H1 (cell line): ENCODE measurements at regions not wholly inside any gene's neighbourhood (a gene's known extent, or its start where the extent isn't known, plus 50 kb on each side); places are given as distances from the start of the nearest gene placed in this dataset.

ENCODE experiments used
- CTCF ChIA-PET: fragments of 300-600 bp; sonication (Branson Sonifier 250); formaldehyde crosslinking; loops from one replicate; lab custom pipeline; 2021; ENCODE audit not compliant: partially characterized antibody; lab: Charles Lee
- POLR2A ChIA-PET: fragments of 300-600 bp; sonication (Branson Sonifier 250); formaldehyde crosslinking; loops from one replicate; lab custom pipeline; 2021; ENCODE audit warnings: inconsistent platforms; ENCODE audit not compliant: partially characterized antibody; lab: Charles Lee
- DNase-seq, 2 experiments: peaks; one replicate each; pipeline versions ENCODE4 v3.0.0 to v3.0.0-alpha.2; 2010 to 2022; ENCODE audit warnings: low spot score in 2 of 2, low read depth in 1 of 2, mixed read lengths in 1 of 2
- FAIRE-seq: peaks from 2 replicates; lab custom pipeline; 2011; peaks lifted over from hg19 to GRCh38; lab: Jason Lieb, UNC
- H2AFZ ChIP-seq: 2 replicates; pipeline ENCODE4 v1.8.1; 2012; ENCODE audit warnings: low read length, inconsistent platforms
- H2AK5ac ChIP-seq: 2 replicates; pipeline ENCODE4 v1.6.1; 2013; ENCODE audit warnings: low read depth, low read length
- H2BK120ac ChIP-seq: replicated peaks from 2 replicates; pipeline ENCODE3; 2013; ENCODE audit warnings: low read depth, low read length, inconsistent platforms
- H2BK12ac ChIP-seq: 2 replicates; pipeline ENCODE4 v1.6.1; 2013; ENCODE audit warnings: low read depth, low read length
- H2BK15ac ChIP-seq: 2 replicates; pipeline ENCODE4 v1.6.1; 2013; ENCODE audit warnings: low read length
- H2BK20ac ChIP-seq: 2 replicates; pipeline ENCODE4 v1.6.1; 2013; ENCODE audit warnings: low read length
- H2BK5ac ChIP-seq: 2 replicates; pipeline ENCODE4 v1.6.1; 2013; ENCODE audit warnings: low read depth, low read length
- H3K14ac ChIP-seq: 2 replicates; pipeline ENCODE4 v1.6.1; 2013; ENCODE audit warnings: inconsistent platforms; ENCODE audit not compliant: insufficient read length
- H3K18ac ChIP-seq: 2 replicates; pipeline ENCODE4 v1.6.1; 2013; ENCODE audit warnings: low read length; ENCODE audit errors: extremely low read depth
- H3K23ac ChIP-seq: 2 replicates; pipeline ENCODE4 v1.6.1; 2013; ENCODE audit warnings: inconsistent platforms; ENCODE audit not compliant: insufficient read length
- H3K23me2 ChIP-seq: 2 replicates; pipeline ENCODE4 v1.6.1; 2013; ENCODE audit warnings: low read depth, low read length
- H3K27ac ChIP-seq: 2 replicates; pipeline ENCODE4 v1.6.1; 2011; ENCODE audit warnings: low read depth, low read length, inconsistent platforms
- H3K27me3 ChIP-seq, 4 experiments: replicated peaks in 1 of 4; 1 replicate in 1 of 4; 2 replicates in 3 of 4; pipeline versions ENCODE4 v1.6.1 to v1.8.1; 2011 to 2013; ENCODE audit warnings: low read length in 3 of 4, mild to moderate bottlenecking in 3 of 4, inconsistent platforms in 2 of 4, mixed read lengths in 2 of 4, moderate library complexity in 1 of 4; ENCODE audit not compliant: control insufficient read depth in 3 of 4, insufficient read depth in 3 of 4; ENCODE audit errors: extremely low read depth in 1 of 4
- H3K36me3 ChIP-seq, 4 experiments: 2 replicates each; pipeline versions ENCODE4 v1.6.1 to v1.8.1; 2011 to 2013; ENCODE audit warnings: mild to moderate bottlenecking in 4 of 4, low read length in 3 of 4, moderate library complexity in 2 of 4, control low read depth in 1 of 4, inconsistent platforms in 1 of 4; ENCODE audit not compliant: insufficient read depth in 4 of 4, control insufficient read depth in 2 of 4
- H3K4ac ChIP-seq: replicated peaks from 2 replicates; pipeline ENCODE3; 2013; ENCODE audit warnings: low read length, low read depth, mixed read lengths, inconsistent platforms; ENCODE audit not compliant: insufficient read length
- H3K4me1 ChIP-seq, 4 experiments: replicated peaks in 1 of 4; 1 replicate in 1 of 4; 2 replicates in 3 of 4; pipeline versions ENCODE4 v1.6.1 to v1.8.1; 2011 to 2013; ENCODE audit warnings: low read length in 3 of 4, inconsistent platforms in 2 of 4, mixed read lengths in 1 of 4; ENCODE audit not compliant: insufficient read depth in 4 of 4, control insufficient read depth in 3 of 4
- H3K4me2 ChIP-seq, 2 experiments: 2 replicates each; pipeline versions ENCODE4 v1.6.1 to v1.8.1; 2011 to 2013; ENCODE audit warnings: low read depth in 2 of 2, low read length in 2 of 2, control low read depth in 1 of 2, inconsistent platforms in 1 of 2, mild to moderate bottlenecking in 1 of 2; ENCODE audit not compliant: insufficient read depth in 1 of 2
- H3K4me3 ChIP-seq, 4 experiments: fragments of 200-600, 300-600 bp in 1 of 4; sonication (generic), shearing (Covaris generic), sonication (Bioruptor Twin) in 1 of 4; 2 replicates each; pipeline versions ENCODE4 v1.5.1 to v1.8.1; 2011 to 2016; ENCODE audit warnings: low read length in 4 of 4, low read depth in 3 of 4, control low read depth in 2 of 4, inconsistent platforms in 2 of 4, mild to moderate bottlenecking in 2 of 4, mixed read lengths in 1 of 4, moderate library complexity in 1 of 4; ENCODE audit not compliant: insufficient read depth in 2 of 4; ENCODE audit errors: extremely low read depth in 1 of 4
- H3K56ac ChIP-seq: replicated peaks from 2 replicates; pipeline ENCODE3; 2013; ENCODE audit warnings: low read depth, mild to moderate bottlenecking, mixed read lengths, low read length, inconsistent platforms; ENCODE audit not compliant: insufficient read length
- H3K79me1 ChIP-seq: 2 replicates; pipeline ENCODE4 v1.6.1; 2013; ENCODE audit warnings: low read depth, low read length, control low read depth
- H3K79me2 ChIP-seq, 2 experiments: 2 replicates each; pipeline versions ENCODE4 v1.6.1 to v1.8.1; 2012 to 2013; ENCODE audit warnings: low read length in 2 of 2, mild to moderate bottlenecking in 2 of 2, inconsistent platforms in 1 of 2; ENCODE audit not compliant: insufficient read depth in 2 of 2, control insufficient read depth in 1 of 2
- H3K9ac ChIP-seq, 4 experiments: replicated peaks in 1 of 4; 1 replicate in 1 of 4; 2 replicates in 3 of 4; pipeline versions ENCODE4 v1.6.1 to v1.8.1; 2011 to 2013; ENCODE audit warnings: low read depth in 3 of 4, low read length in 3 of 4, control low read depth in 2 of 4, mild to moderate bottlenecking in 2 of 4, moderate library complexity in 2 of 4, inconsistent platforms in 1 of 4; ENCODE audit errors: extremely low read depth in 1 of 4
- H3K9me3 ChIP-seq, 2 experiments: 2 replicates each; pipeline versions ENCODE4 v1.6.1 to v1.8.1; 2012 to 2013; ENCODE audit warnings: mild to moderate bottlenecking in 2 of 2, moderate library complexity in 2 of 2, control low read depth in 1 of 2, inconsistent platforms in 1 of 2, low read depth in 1 of 2, low read length in 1 of 2, mixed read lengths in 1 of 2; ENCODE audit not compliant: insufficient read depth in 2 of 2
- H4K20me1 ChIP-seq, 2 experiments: replicated peaks in 1 of 2; 2 replicates each; pipeline versions ENCODE3 to v1.8.1; 2011 to 2013; ENCODE audit warnings: inconsistent platforms in 2 of 2, low read length in 2 of 2, mild to moderate bottlenecking in 1 of 2; ENCODE audit not compliant: insufficient read depth in 2 of 2, control insufficient read depth in 1 of 2
- H4K5ac ChIP-seq: 2 replicates; pipeline ENCODE4 v1.6.1; 2013; ENCODE audit warnings: low read length, low read depth, mixed read lengths, inconsistent platforms; ENCODE audit not compliant: insufficient read length
- H4K8ac ChIP-seq: 2 replicates; pipeline ENCODE4 v1.8.0; 2013; ENCODE audit warnings: mild to moderate bottlenecking, moderate library complexity, low read length, inconsistent platforms; ENCODE audit not compliant: insufficient read depth; ENCODE audit errors: extremely low read depth
- H4K91ac ChIP-seq: replicated peaks from 2 replicates; pipeline ENCODE3; 2013; ENCODE audit warnings: low read length, mixed read lengths, inconsistent platforms; ENCODE audit not compliant: insufficient read length
- BCL11A ChIP-seq, 2 experiments: IDR thresholded peaks; one replicate each; pipeline ENCODE4 v1.6.1; 2011; ENCODE audit warnings: low read depth in 2 of 2, low read length in 2 of 2, mild to moderate bottlenecking in 2 of 2
- CREB1 ChIP-seq: IDR thresholded peaks from 2 replicates; pipeline ENCODE4 v1.6.1; 2012; ENCODE audit warnings: inconsistent platforms
- EZH2 ChIP-seq: fragments of 200-600 bp; sonication (generic); IDR thresholded peaks from 2 replicates; pipeline ENCODE4 v1.7.1; 2012; ENCODE audit warnings: low read depth, mild to moderate bottlenecking, moderate library complexity, low read length, inconsistent platforms; ENCODE audit not compliant: severe bottlenecking
- KDM4A ChIP-seq: IDR thresholded peaks from one replicate; pipeline ENCODE4 v1.7.1; 2012; ENCODE audit warnings: low read depth, mild to moderate bottlenecking, moderate library complexity, low read length, inconsistent platforms; ENCODE audit not compliant: severe bottlenecking
- KDM5A ChIP-seq: fragments of 200-600 bp; IDR thresholded peaks from 2 replicates; pipeline ENCODE4 v1.7.1; 2012; ENCODE audit warnings: mild to moderate bottlenecking, low read length, inconsistent platforms, mixed read lengths
- MAFK ChIP-seq: IDR thresholded peaks from 2 replicates; pipeline ENCODE4 v1.6.1; 2012; ENCODE audit warnings: low read depth, mild to moderate bottlenecking, improper control_type of control experiment, low read length
- NANOG ChIP-seq: IDR thresholded peaks from 2 replicates; pipeline ENCODE4 v1.6.1; 2011; ENCODE audit warnings: low read length, low read depth, mild to moderate bottlenecking, inconsistent platforms; ENCODE audit not compliant: insufficient read depth, poor library complexity, severe bottlenecking
- PHF8 ChIP-seq: fragments of 200-600 bp; sonication (generic); conservative IDR thresholded peaks from 2 replicates; pipeline ENCODE4 v1.7.1; 2012; ENCODE audit warnings: low read depth, mild to moderate bottlenecking, inconsistent platforms, low read length, moderate library complexity
- POLR2A ChIP-seq, 2 experiments: IDR thresholded peaks; 1 replicate in 1 of 2; 2 replicates in 1 of 2; pipeline ENCODE4 v1.6.1; 2011; ENCODE audit warnings: low read depth in 2 of 2, low read length in 2 of 2, mild to moderate bottlenecking in 2 of 2; ENCODE audit errors: control extremely low read depth in 1 of 2
- RXRA ChIP-seq: IDR thresholded peaks from 2 replicates; pipeline ENCODE4 v1.6.1; 2011; ENCODE audit warnings: low read depth, mild to moderate bottlenecking, low read length, moderate library complexity; ENCODE audit not compliant: insufficient read depth
- SIN3A ChIP-seq, 2 experiments: IDR thresholded peaks in 1 of 2; conservative IDR thresholded peaks in 1 of 2; 2 replicates each; pipeline ENCODE4 v1.6.1; 2011 to 2012; ENCODE audit warnings: low read length in 2 of 2, improper control_type of control experiment in 1 of 2, low read depth in 1 of 2, mild to moderate bottlenecking in 1 of 2
- SP1 ChIP-seq: IDR thresholded peaks from 2 replicates; pipeline ENCODE4 v1.6.1; 2011; ENCODE audit warnings: low read depth, low read length
- SP2 ChIP-seq: IDR thresholded peaks from 2 replicates; pipeline ENCODE4 v1.6.1; 2012; ENCODE audit warnings: mild to moderate bottlenecking, low read length, inconsistent platforms
- TBP ChIP-seq: IDR thresholded peaks from 2 replicates; pipeline ENCODE4 v1.6.1; 2011; ENCODE audit warnings: low read depth, low read length, improper control_type of control experiment
- WGBS, 2 experiments: shearing (Covaris generic) in 1 of 2; methylation state at CpG; one replicate each; pipeline versions ENCODE4 v1.1.6 to v1.1.7; 2013 to 2015; ENCODE audit warnings: low lambda C conversion rate in 2 of 2, mixed read lengths in 2 of 2, inconsistent platforms in 1 of 2, low coverage in 1 of 2, missing lambda C conversion rate in 1 of 2; ENCODE audit not compliant: insufficient replicate concordance in 2 of 2, insufficient coverage in 1 of 2, insufficient read length in 1 of 2; ENCODE audit errors: extremely low coverage in 1 of 2, missing lambda C conversion rate in 1 of 2; 5-methylcytosine and 5-hydroxymethylcytosine counted together

DNA sequence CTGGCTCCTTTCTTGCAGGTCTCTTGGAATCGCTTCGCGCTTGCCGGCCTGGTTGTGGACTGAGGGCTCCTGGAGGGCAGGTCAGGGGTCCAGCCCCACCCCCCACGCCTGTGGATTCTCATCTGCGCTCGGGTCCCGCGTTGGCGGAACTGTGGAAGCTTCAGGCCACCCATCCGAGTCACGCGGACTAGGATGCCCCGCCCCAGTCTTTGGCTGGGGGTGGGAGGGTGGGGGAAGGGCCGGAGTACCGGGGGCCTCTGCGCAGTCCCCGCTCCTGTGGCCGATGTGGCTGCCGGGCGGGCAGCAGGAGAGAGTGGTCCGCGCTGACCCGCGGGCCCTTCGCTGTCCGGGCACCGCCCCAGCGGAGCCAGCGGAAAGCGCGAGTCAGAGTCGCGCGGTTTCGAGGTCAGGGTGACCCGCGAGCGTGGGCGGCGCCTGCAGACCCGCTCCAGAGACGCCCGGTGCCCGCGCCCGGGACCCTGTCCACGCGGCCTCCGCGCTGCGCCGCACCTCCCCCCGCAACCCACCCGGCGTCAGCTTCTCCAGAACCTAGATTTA is 114.2 kb downstream of the KLF13 start:
- H3K14ac ChIP-seq: no peak overlapping the region
- no peak overlapping the region for H3K23ac ChIP-seq
- no peak overlapping the region for H4K91ac ChIP-seq
- no peaks in the 10 kb centered on the region for H3K79me1 ChIP-seq
- peak overlapping the region; percentile 56; the same call in 1 of the 2 replicates for H2AFZ ChIP-seq
- H3K4me2 ChIP-seq: peak overlapping the region; percentile 57 to 80
- H3K9me3 ChIP-seq: no peaks in the 10 kb centered on the region
- H4K20me1 ChIP-seq: peaks cover 0 to 3% of the 10 kb centered on the region in 2 experiments
- no peak overlapping the region for H4K5ac ChIP-seq
- POLR2A ChIA-PET: interaction anchor here (0.7 kb wide), 1 partner anchor 109 kb away, joined by 4 read pairs; no protein-coding TSS in a partner anchor
- H3K4ac ChIP-seq: no peak overlapping the region
- H2BK5ac ChIP-seq: no peak overlapping the region
- CTCF ChIA-PET: interaction anchor here (0.8 to 15.1 kb wide), 8 partner anchors 8 to 203 kb away, joined by 3 to 199 read pairs (median 8); no protein-coding TSS in a partner anchor
- H3K36me3 ChIP-seq: no peaks in the 10 kb centered on the region
- no peak overlapping the region for H2BK15ac ChIP-seq
- no peak overlapping the region for H3K56ac ChIP-seq
- H3K18ac ChIP-seq: 0 out of 2 replicates have a peak overlapping the region, but pooled peaks have one; percentile 78
- H4K8ac ChIP-seq: peak overlapping the region; percentile 63; the same call in 1 of the 2 replicates
- no peak overlapping the region for H2BK120ac ChIP-seq
- DNase-seq: no peak
- peak overlapping the region; percentile 34 to 69 (median 39) for H3K4me3 ChIP-seq
- WGBS, 2 experiments: 8% methylated on average over 12 of the region's 56 CpGs; no CpG with 5 or more reads in 1 of the 2 experiments
- H3K4me1 ChIP-seq: no peaks in the 10 kb centered on the region; a peak in 2 of 7 replicates
- no peak overlapping the region; a peak in 1 of 7 replicates for H3K9ac ChIP-seq
- peaks cover 3% of the 10 kb centered on the region; the same call in 1 of the 2 replicates for H3K23me2 ChIP-seq
- H3K79me2 ChIP-seq: no peaks in the 10 kb centered on the region
- no peak overlapping the region for H2BK12ac ChIP-seq
- H3K27me3 ChIP-seq: peaks cover 0 to 13% (median 10%) of the 10 kb centered on the region in 4 experiments; a peak in 5 of 7 replicates
- no peak overlapping the region for H3K27ac ChIP-seq
- no peak for FAIRE-seq
- no peak overlapping the region for H2BK20ac ChIP-seq
- H2AK5ac ChIP-seq: no peak overlapping the region
- TF ChIP-seq SIN3A (conservative IDR thresholded peaks at IDR 0.05 in 1 of 2, IDR thresholded peaks at IDR 0.05 in 1 of 2; ENCODE audit: low read depth in 1 of 2, low read length in 2 of 2): no peak
- TF ChIP-seq BCL11A (IDR thresholded peaks at IDR 0.05; ENCODE audit: low read depth in 2 of 2, low read length in 2 of 2): no peak
- TF ChIP-seq PHF8: 0 out of 2 replicates have a peak, but pooled peaks have one; percentile 26
- no peak for TF ChIP-seq MAFK
- no peak; the same call in 1 of the 2 replicates for TF ChIP-seq CREB1
- TF ChIP-seq EZH2: no peak
- no peak for TF ChIP-seq SP1
- no peak for TF ChIP-seq POLR2A (IDR thresholded peaks at IDR 0.05; ENCODE audit: control extremely low read depth in 1 of 2, low read depth in 2 of 2, low read length in 2 of 2)
- no peak for TF ChIP-seq NANOG
- no peak for TF ChIP-seq TBP
- no peak for TF ChIP-seq KDM5A
- no peak for TF ChIP-seq SP2
- no peak for TF ChIP-seq RXRA
- peak; percentile 83 for TF ChIP-seq KDM4A
